Activated CD4-positive, alpha-beta T cell treated with anti-CD3 and anti-CD28 coated beads for 1 hour (primary cell): ENCODE measurements at regions not wholly inside any gene's neighbourhood (a gene's known extent, or its start where the extent isn't known, plus 50 kb on each side); places are given as distances from the start of the nearest gene placed in this dataset.

Experiments used
- DNase-seq: peaks from one replicate; pipeline ENCODE4 v3.0.0-alpha.2; 2020

DNA sequence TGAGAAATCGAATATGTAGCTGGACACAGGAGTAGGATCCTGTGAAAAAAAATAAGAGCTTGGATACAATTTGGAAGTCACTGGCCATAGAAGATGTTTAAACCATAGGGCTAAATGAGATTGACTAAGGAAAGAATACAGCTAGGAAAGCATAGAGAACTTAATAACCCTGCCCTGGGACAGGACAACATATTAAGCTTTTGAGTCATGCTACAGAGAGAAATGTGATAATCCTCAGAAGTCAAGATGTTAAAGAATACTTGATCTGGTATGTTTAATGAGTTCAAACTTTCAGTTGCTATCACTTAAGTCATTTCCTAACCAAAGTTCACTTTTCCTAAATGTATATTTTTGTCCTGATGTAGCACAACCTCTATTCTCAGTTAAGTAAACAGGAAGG, 154.6 kb upstream of the TSHZ2 start:
- DNase-seq: no peak

DNA sequence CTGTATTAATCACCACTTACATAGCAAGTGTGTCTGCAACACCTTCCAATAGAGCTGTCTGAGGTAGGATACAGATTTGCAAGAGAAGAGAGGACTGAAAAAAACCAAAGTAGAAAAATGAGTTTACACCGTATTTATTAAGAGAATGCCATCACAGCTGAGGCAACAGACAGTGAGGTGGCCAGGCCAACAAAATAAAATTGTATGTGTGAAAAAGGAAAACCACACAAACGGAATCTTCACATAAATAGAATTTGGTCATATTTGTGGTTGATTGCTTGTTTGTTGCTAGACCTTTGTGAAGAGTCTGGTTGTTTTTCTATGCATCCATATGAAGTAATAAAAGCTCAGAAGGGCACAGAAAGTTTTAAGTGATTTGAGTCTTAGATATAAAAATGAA, 157.8 kb upstream of the TSHZ2 start:
- DNase-seq: no peak

- no peak for DNase-seq
Measured at GRCh38 chr20:52812231-52812847, 159.8 kb upstream of the TSHZ2 start.

DNA sequence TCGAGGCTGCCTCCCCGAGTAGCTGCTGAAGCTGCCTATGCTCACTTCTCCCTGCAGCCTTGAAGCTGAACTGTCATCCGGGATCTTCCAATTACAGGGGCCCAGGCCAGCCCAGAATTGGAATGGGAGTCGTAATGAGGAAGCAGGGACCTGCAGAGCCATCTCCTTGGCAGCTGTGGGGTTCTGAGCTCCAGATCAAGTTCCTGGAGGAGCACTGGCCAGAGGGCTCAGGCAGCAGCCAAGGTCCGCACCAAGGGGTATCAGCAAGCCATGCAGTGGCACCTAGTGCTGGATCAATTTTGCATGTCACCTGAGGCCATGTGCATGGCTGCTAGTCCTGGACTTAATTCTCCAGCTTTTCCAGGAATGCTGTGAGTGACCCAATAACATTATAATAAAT, 163.2 kb upstream of the TSHZ2 start:
- DNase-seq: no peak

DNA sequence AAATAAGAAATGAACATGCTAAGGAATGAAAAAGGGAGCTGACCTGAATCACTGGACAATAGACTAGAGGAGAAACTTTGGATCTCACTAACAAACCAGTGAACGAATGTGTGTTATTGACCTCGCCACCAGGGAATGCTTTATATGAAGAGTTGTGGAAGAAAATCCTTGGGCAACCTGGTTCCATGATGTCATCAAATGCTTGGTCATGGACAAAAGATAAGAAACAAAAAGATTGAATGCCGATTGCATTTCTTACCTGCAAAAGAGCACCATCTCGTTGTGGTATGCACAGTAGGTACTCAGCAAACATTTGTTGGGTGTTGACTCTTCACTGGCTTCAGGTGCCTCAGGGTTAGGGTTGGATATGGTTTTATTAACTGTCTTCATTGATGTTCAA, 165.2 kb upstream of the TSHZ2 start:
- DNase-seq: no peak

GRCh38 chr20:52805843-52806242, 166.3 kb upstream of the TSHZ2 start:
- no peak for DNase-seq

DNA sequence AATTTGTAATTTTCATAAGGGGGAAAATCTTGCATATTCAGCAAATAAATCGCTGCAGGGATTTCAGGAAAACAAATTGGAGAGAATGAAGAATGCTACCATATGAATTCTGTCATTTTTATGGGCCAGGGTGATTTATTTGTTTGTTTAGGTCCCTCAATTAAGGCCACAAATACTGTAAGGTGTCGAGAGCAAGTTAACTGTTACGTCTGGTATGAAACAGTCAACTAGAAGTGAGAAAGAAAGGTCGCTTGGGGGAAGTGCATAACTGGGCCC, 166.9 kb upstream of the TSHZ2 start:
- DNase-seq: no peak

GRCh38 chr20:52804497-52805295, 167.5 kb upstream of the TSHZ2 start:
- DNase-seq: no peak

GRCh38 chr20:52801628-52802006, 170.5 kb upstream of the TSHZ2 start:
- no peak for DNase-seq

DNA sequence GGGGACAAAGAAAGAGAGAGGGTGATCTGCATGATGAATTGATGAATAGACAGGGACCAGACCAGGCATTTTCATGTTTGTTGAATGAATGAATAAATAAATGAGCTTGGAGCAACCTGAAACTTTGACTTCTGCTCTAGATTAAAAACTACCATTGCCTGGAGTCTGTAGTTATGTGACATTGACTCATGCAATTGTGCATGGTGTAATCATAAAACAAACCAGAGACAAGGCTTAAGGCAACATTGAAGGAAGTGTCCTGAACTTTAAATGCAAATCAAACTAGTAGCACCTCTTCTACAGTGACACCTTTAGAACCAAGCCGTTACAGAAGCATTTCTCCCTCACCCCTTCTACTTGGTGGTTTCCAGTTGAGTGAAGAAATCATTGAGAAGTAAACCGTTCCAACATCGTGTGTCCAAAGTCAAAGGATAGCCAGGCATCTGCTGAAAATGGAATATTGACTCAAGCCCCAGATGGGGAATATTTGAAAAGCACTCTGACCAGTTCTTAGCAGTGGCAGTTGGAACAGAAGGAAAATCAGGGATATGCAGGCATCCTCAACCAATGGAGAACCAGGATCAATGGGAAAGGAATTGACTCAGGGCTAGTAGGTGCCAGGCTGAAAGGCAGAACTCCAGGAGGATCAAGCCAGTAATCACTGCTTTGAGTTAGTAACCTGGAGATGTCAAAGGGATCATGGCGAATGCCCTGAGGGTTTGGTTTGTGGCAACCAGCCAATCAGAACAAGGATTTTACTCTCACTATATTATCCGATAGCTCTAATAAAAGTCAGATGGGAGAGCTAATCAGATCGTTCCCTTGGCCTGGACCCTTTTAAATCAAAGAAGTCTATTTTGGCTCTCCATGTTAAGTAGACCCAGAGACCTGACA, 171.2 kb upstream of the TSHZ2 start:
- DNase-seq: no peak

GRCh38 chr20:52799130-52799529, 173.0 kb upstream of the TSHZ2 start:
- no peak for DNase-seq

DNA sequence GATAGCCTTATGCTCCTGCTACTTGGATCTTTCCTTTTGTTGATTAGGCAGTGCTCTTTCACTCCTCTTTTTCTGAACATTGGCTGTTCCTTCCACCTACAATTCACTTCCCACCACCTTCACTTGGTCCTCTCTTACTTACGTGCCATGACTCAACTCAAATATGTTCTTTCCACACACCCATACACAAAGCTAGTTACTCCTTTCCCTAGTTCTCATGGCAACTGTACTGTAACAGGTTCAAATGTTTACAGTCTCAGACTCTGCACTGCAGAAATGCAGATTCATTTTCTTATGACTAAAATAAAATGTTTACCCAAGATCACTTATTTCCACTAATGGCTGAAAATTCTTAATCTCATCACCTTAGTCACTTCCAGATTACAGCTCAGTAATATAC, 174.0 kb upstream of the TSHZ2 start:
- no peak for DNase-seq

GRCh38 chr20:52794853-52795252, 177.3 kb upstream of the TSHZ2 start:
- no peak for DNase-seq

DNA sequence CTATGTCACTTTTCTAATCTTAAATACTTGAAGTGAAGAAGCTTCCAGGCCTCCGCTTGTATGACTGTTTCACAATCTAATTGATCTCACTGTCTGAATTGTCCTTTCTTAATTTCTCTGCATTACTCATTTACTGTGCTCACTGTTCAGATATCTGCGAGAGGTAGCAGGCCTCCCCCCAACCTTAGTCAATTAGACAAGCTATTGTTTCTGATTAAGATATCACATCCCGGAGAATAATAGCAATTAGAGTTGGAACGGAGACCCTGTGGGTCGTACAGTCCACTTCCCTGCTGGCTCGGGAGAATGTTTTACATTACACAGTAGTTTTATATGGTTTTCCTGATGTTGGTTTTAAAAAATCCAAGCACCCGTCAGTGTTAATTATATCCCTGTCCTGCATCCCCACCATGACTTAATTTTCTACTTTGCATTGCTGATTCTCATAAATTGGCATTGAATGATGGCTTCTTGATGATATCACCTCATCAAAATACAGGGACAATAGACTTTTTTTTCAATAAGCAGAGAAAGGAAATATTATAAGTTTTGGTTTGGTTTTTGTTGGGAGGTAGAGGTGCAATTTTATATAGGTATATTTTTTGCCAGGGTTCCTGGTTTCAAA, 178.7 kb upstream of the TSHZ2 start:
- DNase-seq: no peak

DNA sequence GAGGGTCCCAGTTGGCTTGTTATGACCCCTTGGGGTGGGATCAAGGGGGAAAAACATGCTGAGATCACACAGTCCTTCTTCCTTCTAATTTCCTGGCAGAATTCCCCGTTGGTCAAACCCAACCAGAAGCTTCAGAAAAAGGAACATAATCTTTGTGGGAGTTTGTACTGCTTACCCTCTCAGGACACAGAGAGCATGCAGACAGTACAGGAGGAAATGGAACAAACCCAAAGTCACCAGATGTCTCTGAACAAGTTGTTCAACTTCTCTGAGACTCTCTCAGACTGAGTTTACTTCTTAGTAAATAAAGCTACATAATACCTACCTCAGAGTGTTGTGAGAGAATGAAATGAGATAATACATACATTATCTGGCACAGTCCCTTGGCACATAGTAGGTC, 181.1 kb upstream of the TSHZ2 start:
- no peak for DNase-seq

DNA sequence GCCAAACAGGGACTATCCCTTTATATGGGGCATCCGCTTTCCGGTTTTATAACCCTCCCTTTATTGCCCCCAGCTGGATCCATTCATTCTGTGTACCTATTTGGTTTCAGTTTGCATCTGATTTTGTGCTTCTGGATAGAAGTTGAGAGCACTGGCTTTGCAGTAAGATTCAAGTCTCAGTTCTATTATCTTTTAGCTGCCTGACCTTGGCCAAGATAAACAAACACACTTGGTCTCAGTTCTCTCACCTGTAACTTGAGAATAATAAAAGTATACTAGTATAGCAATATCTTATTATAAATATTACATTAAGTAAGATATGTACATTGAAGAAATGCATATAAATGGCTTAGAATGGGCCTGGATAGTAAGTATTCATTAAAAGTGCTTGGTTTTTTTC, 182.4 kb upstream of the TSHZ2 start:
- DNase-seq: no peak

DNA sequence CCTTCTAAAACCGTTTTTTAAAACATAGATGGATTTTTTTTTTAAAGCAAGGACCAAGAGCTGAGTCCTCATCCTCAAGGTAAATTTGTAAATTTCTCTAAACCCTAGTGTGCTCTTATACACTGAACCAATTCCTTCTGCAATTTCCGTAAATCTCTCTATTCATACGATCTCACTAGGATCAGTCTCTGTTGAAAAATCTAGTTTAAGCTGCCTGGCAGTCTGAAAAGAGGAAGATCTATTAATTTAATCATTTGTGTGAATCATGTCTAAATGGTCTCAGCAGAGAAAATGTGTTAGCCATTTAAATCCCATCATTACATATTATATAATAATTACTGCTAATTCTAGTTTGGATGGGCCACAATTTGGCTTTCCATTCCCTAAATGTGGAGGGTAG, 184.2 kb upstream of the TSHZ2 start:
- DNase-seq: no peak

DNA sequence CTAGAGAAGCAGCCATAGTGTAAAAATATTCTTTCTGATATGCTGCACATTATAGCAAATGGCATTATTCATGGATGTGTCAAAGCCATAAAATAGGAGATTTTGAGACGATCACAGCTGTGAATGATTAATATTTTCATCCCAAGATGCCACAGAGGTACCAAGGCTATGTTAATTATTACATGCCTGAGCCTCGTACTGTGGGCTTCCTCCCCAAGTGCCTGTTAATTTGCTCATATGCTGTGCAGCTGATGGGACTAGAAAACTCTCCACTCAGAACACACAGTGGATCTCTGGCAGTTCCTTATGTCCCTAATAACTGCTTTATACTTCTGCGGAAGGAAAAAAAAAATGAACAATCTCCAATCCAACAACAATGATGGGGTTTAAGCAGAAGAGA, 184.9 kb upstream of the TSHZ2 start:
- DNase-seq: no peak

GRCh38 chr20:52785679-52786078, 186.5 kb upstream of the TSHZ2 start:
- DNase-seq: no peak

DNA sequence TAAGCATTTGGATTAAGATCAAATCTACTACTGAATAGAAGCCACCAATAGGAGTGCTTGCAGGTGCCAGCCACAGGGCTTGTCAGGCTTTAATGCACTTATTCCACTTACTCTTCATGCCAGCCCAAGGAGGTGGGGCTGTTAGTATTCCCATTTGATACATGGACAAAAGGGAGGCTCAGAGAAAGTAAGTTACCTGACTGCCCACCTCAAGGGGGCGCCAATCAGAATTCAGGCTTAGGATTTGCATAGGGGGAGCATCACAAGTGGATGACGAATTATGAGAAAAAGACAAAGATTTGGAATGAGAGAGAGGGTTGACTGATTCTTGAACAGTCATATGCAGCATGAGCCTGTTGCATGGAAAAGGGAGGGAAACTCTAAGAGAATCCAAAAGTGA, 188.4 kb upstream of the TSHZ2 start:
- no peak for DNase-seq

DNA sequence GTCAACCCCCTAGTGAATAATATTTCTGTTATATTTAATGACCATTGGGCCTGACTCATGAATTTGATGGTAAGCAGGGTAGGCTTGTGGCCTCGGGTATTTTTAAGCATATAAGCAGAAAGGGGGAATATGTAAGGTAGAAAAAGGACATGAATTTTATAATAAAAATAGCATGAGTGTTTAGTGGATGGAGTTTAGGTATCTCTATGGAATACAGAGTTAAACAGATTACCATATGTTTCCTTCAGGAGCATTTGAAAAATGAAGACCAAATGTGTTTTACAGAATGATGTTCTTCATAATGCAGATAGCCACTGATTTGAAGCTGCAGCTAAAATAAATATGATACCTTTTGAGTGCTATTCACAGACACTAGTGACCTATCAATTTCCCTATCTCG, 191.7 kb upstream of the TSHZ2 start:
- DNase-seq: no peak

DNA sequence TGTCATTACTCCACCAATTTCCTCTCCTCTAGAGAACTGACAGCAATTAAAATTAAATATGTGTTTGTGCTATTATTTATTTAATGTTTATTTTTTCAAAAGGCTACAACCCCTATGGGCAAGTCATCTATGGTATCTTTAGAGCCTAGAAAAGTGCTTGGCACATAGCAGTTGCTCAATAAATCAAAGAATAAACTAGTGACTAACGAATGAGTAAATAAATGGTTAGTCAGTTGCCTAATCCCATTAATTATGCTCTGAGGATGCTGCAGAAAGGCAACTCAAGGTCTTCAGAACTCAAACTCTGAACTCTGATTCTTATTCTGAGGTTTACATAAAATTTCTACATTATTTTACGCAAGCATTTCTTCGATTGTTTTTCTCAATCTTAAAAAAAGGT, 193.0 kb upstream of the TSHZ2 start:
- DNase-seq: no peak

DNA sequence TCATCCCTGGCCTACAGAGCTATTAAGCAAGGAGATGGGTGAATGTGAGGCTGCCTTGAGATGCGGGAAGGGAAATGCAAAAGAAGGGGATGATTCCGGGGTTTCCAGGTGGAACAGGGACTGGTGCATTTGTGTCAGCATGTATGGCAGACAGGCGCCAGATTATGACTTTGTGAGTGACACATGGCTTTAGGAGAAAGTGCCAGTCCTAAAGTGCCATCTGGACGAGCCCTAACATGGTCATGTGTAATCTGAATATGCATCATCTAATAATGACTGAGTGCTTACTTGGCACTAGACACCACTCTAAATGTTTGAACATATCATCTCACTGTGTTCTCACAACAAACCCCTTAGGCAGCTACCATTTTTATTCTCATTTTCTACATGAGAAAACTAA, 195.0 kb upstream of the TSHZ2 start:
- DNase-seq: no peak

- no peak for DNase-seq
Measured at GRCh38 chr20:52775786-52776185, 196.4 kb upstream of the TSHZ2 start.
